HG03175 (cell line): ENCODE measurements at regions not wholly inside any gene's neighbourhood (a gene's known extent, or its start where the extent isn't known, plus 50 kb on each side); places are given as distances from the start of the nearest gene placed in this dataset.
"Not testable (repeated sequence)": the region's sequence is repeated elsewhere in the genome, so short reads cannot be mapped to it uniquely, and the experiment has no call there.

ENCODE experiments used
- ATAC-seq: cut with Tn5 transposase; IDR thresholded peaks from one replicate; pipeline ENCODE4 v1.9.1; 2021; ENCODE audit warnings: mild to moderate bottlenecking, moderate library complexity; ENCODE audit not compliant: unreplicated experiment

DNA sequence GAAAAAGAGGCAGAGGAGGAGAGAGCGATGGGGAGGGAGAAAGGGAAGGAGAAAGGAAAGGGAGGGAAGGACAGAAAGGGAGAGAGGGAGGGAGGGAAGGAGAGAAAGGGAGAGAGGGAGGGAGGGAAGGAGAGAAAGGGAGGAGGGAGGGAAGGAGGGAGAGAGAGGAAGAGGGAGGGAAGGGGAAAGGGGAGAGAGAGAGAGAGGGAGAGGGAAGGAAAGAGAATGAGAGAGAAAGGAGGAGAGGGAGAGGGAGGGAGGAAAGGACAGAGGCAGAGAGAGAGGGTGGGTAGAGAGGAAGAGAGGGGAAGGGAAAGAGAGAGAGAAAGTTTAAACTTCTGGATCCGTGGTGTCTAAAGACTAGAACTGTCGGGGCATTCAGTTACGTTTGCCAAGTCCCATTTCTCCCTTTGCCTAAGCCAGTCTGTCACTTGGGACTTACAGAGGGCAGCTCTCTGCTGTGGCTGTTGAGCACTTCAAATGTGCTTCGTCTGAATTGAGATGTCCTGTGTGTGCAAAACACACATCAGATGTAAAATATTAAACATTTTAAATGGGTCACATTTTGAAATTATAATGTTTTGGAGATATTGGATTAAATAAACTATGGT lies 62.6 kb downstream of the PLXNA1 start:
- ATAC-seq: no peak

DNA sequence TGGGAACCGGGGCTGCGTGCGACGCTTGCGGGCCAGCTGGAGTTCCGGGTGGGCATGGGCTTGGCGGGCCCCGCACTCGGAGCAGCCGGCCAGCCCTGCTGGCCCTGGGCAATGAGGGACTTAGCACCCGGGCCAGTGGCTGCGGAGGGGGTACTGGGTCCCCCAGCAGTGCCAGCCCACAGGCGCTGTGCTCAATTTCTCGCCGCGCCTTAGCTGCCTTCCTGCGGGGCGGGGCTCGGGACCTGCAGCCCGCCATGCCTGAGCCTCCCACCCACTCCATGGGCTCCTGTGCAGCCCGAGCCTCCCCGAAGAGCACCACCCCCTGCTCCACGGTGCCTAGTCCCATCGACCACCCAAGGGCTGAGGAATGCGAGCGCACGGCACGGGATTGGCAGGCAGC lies 63.8 kb downstream of the PLXNA1 start:
- ATAC-seq: not testable (repeated sequence)

DNA sequence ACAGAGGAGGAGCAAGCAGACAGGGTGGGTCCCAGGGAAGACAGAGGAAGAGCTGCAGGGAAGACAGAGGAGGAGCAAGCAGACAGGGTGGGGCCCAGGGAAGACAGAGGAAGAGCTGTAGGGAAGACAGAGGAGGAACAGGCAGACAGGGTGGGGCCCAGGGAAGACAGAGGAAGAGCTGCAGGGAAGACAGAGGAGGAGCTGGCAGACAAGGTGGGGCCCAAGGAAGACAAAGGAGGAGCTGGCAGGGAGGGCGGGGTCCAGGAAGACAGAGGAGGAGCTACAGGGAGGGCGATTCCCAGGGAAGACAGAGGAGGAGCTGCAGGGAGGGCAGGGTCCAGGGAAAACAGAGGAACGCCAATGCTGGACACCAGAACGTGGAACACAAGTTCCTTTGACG lies 66.5 kb downstream of the PLXNA1 start:
- ATAC-seq: no peak

DNA sequence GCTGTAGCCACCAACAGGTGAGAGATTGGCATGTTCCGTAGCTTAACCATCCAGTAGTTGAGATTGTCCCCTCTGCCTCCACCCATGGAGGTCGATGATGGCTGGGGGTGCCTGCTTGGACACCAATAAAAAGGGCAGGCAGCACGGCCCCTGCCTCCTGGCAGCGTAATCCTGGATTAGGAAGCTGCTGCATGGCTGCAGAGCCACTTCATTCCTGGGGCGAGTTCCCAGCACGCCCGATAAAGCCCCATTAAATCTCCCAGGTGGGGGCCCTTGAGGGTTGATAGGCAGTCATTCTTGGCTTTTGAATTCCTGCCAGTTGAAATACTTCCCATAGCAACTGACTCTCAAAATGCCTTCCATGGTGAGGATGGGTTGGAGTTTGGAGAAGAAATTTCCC lies 67.8 kb downstream of the PLXNA1 start:
- ATAC-seq: no peak

DNA sequence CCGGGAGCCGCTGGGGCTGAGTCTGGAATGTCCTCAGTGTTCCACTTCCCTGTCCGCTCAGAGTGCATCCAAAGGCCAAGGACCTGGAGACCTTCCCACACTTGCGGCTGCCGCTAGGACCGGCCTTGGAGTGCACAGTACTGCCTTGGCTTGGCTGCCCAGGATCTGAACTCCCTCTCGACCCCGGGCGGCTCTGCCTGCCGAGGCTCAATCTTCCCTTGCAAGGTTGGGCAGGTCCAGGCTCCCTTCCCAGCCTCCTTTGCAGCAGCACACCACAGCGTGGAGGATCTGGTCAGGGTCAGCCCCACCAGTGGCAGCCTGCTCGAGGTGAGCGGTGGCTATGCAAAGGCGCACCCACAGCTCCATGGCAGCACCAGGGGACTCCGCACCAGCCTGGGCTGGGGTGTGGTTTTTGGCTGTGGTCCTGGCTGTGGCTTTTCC lies 69.2 kb downstream of the PLXNA1 start:
- ATAC-seq: no peak

DNA sequence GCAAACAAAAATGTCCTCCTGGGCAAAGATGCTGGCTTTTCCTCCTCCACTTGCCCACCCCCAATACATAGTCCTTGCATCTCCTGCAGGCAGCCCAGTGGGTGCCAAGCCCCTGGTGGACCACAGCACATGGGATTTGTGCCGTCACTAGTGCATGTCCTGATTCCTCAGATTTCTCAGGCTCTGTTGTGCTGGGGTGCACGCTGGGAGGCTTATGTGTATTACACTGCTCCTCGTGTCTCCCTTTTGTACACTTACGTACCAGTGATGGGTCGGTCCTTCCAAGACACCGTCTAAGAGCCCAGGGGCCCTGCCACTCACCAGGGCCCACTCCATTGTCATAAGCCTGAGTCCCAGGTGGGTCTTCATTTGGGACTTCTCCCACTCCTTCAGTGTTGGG lies 70.1 kb downstream of the PLXNA1 start:
- no peak for ATAC-seq

DNA sequence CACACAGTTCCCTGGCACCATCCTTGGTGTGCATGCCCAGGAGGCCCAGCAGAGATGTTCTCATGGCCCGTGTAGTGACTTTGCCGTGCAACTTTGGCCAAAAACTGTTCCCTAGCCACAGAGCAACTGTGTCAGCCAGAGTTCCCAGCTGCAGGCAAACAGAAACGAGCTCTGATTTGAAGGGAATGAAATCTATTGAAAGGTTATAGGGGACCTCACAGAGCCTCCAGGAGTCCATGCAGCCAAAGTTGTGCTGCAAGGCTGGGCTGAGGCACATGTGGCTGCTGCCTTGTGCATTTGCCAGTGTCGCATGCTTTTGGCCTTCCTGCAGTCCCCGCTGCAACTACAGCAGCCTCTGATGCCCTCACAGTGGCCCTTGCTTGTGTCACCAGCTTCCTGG lies 70.5 kb downstream of the PLXNA1 start:
- no peak for ATAC-seq

DNA sequence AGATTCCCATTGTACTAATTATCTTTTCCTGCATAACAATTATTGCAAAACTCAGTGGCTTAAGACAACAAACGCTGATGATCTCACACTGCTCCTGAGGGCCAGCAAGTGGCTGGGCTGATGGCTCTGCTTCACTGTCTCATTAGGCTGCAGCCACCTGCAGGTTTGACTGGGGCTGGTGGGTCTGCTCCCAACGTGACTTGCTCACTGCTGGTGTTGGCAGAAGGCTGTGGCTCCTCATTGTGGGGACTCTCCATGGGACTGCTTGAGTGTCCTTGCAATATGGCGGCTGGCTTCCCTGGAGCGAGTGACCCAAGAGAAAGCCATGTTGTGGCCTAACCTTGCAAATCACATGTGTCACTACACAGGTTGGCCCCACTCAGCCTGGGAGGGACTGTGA lies 71.1 kb downstream of the PLXNA1 start:
- ATAC-seq: no peak

DNA sequence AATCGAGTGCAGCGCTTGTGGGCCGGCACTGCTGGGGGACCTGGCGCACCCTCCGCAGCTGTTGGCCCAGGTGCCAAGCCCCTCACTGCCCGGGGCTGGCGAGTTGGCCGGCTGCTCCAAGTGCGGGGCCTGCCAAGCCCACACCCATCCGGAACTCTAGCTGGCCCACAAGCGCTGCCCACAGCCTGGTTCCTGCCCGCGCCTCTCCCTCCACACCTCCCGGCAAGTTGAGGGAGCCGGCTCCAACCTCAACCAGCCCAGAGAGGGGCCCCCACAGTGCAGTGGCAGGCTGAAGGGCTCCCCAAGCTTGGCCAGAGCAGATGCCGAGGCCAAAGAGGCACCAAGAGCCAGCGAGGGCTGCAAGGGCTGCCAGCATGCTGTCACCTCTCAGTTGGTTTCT lies 73.4 kb downstream of the PLXNA1 start:
- ATAC-seq: no peak

DNA sequence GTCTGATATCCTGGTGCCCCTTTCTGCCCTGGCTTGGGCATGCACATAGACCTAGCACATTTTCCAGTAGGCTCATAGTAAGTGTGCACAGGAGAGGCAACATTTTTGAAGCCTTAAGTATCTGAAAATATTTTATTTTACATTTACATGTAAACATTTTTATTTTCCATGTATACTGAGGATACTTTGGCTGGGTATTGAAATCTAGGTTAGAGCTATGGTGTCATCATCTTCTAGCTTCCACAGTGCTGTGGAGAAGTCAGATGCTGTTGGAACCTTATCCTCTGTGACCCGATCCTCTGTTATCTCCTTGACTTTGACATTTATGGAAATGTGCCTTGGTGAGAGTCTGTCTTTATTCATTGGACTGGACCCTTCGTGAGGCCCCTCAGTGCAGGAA lies 74.1 kb downstream of the PLXNA1 start:
- no peak for ATAC-seq

DNA sequence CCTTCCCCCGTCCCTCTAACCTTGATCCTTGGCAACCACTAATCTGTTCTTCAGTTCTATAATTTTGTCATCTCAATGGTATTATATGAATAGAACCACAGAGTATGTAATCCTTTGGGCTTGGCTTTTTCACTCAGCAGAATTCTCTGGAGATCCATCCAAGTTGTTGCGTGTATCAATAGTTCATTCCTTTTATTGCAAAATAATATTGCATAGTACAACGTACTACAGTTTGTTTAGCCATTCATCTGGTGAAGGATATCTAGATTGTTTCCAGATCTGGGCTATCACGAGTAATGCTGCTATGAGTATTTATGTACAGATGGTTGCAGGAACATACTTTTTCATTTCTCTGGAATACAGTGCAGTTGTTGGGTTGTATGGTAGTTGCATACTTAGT lies 76.2 kb downstream of the PLXNA1 start:
- ATAC-seq: no peak

DNA sequence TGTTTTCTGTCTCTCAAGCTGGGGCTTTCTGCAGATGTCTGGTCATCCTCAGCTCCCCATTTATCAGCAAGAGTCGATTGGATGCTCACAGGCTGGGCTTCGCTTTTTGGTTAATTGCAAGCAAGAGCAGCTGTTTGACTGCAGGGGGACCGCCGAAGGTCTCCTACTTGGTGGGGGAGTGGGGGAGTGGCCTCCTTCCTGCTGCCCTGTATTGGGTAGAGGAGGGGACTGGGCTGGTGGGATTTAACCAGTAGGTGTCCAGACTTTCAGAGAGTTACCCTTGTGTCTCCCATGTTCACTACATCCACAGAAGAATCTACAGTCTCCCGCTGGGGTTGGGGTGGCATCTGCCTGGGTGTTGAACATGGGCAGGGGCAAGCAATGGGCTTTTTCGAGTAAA lies 78.7 kb downstream of the PLXNA1 start:
- ATAC-seq: no peak

DNA sequence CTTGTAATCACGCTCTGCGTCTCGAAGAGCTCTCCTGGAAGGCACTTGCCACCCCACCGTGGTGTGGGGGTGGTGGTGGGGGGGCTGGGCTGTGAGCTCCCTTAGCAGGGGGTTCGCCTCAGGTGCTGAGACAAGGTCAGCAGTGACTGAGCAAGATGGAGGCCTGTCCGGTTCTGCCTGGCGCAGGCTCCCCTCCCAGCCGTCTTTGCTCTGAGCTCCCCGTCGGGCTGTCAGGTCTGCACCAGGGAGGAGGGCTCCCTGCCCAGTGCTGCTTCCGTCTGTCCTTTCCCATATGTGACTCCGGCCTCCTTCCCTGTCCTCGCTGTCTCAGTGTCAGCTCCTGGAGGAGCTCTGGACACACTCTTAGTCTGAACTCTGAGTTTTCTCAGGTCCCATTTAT lies 80.0 kb downstream of the PLXNA1 start:
- ATAC-seq: no peak

DNA sequence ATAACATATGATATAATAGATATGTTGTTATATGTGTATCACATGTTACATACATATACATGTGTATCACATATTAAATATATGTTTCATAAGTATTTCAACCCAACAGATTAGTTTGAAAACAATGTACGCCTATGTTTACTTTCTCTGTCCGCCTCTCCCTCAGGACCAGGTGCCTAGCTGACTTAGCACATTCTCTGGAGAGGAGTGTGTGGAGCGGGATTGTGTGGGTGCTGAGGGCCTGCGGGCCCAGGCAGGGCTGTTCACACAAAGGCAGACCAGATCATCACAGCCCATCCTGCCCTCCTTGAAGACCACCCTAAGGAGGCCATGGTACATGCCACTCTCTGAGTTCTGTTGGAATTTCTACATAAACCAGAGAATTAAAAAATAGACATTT lies 81.0 kb downstream of the PLXNA1 start:
- ATAC-seq: no peak

DNA sequence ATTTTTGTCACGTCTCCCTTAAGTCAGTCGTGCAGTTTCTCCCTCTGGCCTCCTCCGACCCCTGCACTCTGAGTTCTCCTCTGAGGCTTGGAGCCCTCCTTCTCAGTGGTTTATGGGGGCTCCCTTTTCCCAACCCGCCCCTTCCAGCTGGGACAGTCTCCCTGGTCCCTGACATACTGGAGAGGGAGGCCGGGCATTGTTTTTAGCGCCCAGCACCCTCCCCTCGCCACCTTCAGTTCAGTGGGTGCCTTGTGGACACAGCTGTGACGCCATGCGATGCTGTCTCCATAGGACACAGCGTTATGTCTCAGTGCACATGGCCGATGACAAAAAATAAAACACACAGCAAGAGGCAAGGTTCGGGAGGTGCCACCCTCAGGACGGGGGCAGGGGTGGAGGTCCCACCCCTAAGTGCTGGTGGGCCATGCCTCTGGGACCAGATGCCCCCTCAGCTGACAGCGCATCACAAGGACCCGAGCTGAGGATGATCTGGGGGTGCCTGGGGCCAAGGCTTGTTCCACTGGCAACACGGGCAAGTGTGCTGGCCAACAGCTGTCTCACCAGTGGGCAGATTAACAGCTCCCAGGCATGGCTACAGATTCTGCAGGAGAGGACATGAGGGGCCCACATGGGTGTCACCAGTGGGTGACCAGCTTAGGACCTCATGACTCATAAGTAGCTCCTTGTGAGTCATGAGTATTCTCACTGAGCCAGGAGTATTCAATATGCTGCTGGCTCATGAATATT lies 81.6 kb downstream of the PLXNA1 start:
- ATAC-seq: no peak

DNA sequence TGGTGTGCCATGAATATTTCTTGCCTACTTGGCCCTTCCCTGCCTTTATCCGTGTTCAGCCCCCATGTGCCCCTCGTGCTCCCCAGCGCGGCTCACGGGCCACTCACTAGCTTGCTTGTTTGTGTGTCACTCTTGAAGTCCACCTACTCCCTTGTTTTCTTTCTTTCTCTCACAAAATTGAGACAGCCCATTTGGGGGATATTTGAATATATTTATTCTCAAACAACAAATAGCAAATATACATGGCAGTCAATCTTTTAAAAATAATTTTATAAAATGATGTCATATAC lies 82.2 kb downstream of the PLXNA1 start:
- ATAC-seq: no peak

DNA sequence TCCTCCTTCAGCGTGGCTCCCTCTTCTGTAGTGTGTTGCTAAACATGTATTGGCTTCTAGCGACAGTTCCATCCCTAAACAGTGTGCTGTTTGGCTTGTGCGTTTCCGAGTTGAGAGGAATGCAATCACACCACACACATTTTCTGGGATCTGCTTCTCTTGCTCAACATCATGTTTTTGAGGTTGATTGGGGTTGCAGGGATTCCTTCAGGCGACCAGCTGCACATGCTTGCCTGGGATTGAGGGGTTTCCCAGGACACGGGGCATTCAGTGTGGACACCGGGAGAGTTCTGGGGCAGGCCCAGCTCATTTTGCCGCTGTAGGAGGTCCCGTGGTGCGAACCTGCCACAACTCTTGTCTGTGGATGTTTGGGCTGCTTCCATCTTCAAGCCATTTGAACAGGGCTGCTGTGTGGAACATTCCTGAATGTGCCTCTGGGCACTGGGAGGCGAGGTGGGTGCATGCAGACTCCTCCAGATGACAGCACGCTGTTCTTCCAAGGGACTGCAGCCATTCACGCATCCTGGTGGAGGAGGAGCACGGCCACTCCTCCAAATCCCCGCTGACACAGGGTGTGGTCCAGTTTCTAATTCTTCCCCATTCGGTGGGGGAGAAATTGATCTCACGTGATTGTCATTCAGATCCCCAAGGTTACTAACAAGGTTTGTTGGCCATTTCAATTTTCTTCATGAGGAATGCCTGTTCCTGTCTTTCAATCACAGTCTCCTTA lies 82.8 kb downstream of the PLXNA1 start:
- ATAC-seq: no peak

DNA sequence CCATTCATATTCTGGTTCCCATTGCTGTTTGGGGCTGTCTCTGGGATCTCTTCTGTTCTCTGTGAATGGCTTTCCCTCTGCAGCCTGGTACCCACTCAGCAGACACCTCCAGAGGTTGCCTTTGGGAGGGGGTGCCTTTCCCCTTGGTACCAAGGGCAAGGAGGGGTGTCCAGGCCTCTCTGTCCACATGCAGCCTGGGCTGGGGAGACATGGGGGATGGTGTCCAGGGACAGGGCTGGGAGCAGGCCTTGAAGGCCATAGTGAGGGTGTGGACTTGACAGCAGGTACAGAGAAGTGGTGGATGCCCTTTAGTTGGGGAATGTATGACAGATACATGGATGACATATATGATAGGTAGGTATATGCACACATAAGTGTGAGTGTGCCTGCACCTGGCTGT lies 83.7 kb downstream of the PLXNA1 start:
- no peak for ATAC-seq

DNA sequence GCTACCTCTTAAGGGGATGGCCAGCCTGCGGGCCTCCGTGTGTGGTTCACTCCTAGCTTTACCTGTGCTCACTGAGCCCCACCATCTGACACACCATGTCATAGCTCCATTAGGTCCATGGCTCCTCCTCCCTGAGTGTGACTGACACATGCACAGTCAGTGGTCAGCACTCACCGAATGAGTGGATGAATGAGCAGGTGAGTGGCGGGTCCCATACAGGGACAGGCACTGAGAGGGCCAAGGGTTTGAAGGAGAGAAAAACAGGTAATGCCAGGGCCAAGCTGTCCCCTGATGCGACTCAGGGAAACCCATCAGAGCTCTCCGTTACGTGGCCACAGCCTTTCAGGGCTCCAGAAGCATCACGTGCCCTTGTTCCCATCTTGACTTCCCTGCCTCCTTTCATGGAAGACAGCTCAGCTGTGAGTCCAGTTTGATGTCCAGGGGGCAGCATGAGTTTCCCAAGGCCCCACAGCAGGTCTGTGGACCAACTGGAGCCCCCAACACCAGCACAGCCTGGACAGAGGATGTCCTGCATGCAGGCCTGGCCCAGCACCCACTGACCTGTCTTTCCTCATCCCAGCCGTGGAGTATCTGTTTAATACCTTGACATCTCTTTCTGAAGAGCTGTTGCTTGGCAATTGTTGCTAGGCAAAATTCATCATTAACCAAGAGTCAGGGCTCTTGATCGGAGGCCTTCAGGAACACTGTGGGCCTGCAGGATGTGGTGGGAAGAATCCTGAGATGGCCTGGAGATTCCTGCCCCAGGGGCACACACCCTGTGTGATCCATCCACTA lies 84.4 kb downstream of the PLXNA1 start:
- no peak for ATAC-seq

DNA sequence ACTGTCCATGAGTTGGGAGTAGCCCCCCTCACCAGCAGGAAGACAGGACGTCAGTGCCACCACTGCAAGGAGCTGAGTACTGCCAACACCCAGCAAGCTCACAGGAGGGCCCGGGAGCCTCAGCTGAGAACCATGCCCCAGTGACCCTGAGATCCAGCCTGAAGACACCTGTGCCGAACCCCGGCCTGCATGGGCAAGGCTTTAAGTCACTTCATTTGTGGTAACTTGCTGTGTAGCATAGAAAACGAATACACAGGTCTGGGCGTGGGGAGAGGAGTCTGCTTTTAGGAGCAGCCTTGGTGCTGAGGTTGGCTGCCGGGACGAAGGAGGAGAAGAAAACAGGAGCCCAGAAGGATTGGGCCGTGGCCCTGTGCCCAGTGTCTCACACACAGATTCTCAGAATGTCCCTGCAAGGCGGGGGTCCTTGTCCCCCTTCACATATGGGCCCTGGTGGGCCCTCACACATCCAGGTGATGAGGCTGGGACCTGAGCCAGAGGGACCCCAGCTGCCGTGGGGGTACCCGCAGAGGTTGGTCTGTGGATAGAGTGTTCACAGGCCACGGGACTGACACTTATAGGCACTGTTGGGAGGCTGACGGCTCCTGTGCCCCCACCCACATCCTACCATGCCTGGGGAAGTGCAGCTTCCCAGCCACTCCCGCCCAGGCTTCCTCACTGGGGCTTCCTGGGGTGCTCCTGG lies 85.3 kb downstream of the PLXNA1 start:
- no peak for ATAC-seq

DNA sequence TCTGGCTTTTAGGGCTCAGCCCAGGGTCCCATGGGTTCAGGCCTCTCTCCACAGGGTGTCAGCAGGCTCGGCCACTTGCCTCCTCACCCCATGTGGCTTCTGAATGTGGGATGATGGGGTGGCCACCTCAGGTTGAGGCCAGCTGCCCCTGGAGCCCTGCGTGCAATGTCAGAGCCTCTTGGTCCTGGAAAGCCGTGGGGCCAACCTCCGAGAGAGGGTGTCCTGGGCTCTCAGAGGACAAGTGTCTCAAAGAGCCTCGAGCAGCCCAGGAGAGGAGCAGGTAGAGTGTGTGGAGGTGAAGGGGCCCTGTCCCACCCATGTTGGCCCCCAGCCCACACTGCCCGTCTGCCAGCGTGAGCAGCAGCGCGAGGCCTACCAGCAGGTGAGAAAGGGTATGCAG lies 86.0 kb downstream of the PLXNA1 start:
- ATAC-seq: no peak
